OCI-LY1 (cell line): ENCODE measurements at regions not wholly inside any gene's neighbourhood (a gene's known extent, or its start where the extent isn't known, plus 50 kb on each side); places are given as distances from the start of the nearest gene placed in this dataset.

Experiments
- H2AFZ ChIP-seq: fragments of 200-600 bp; sonication (generic), shearing (Covaris generic); 2 replicates; pipeline ENCODE4 v1.6.0; 2014; ENCODE audit warnings: antibody characterized with exemption, mild to moderate bottlenecking, low read length
- H3F3A ChIP-seq: fragments of 200-600 bp; sonication (generic), shearing (Covaris generic); 2 replicates; pipeline ENCODE4 v1.6.0; 2014; ENCODE audit warnings: mild to moderate bottlenecking, antibody characterized with exemption, low read length, moderate library complexity; ENCODE audit not compliant: insufficient read depth
- H3K27ac ChIP-seq: fragments of 200-600 bp; sonication (generic); 2 replicates; pipeline ENCODE4 v1.5.1; 2014; ENCODE audit warnings: low read length, mixed run types, mild to moderate bottlenecking, low read depth; ENCODE audit not compliant: poor library complexity, severe bottlenecking
- H3K27me3 ChIP-seq: fragments of 200-600 bp; sonication (generic); 2 replicates; pipeline ENCODE4 v1.6.0; 2014; ENCODE audit warnings: antibody characterized with exemption, mild to moderate bottlenecking, low read length, moderate library complexity; ENCODE audit not compliant: insufficient read depth
- H3K36me3 ChIP-seq: fragments of 200-600 bp; sonication (generic); 2 replicates; pipeline ENCODE4 v1.6.1; 2014; ENCODE audit warnings: mild to moderate bottlenecking, antibody characterized with exemption, low read length, moderate library complexity, mixed read lengths; ENCODE audit not compliant: insufficient read depth
- H3K4me1 ChIP-seq: fragments of 200-600 bp; sonication (generic); 2 replicates; pipeline ENCODE4 v1.5.1; 2014; ENCODE audit warnings: mild to moderate bottlenecking, low read length, moderate library complexity; ENCODE audit not compliant: insufficient read depth, severe bottlenecking
- H3K4me2 ChIP-seq: fragments of 200-600 bp; sonication (generic), shearing (Covaris generic); 2 replicates; pipeline ENCODE4 v1.6.1; 2014; ENCODE audit warnings: low read length
- H3K4me3 ChIP-seq: fragments of 200-600 bp; sonication (generic); 2 replicates; pipeline ENCODE4 v1.5.1; 2014; ENCODE audit warnings: low read length, low read depth, mild to moderate bottlenecking, mixed read lengths; ENCODE audit not compliant: poor library complexity, severe bottlenecking
- H3K79me2 ChIP-seq: fragments of 200-600 bp; shearing (Covaris generic); 2 replicates; pipeline ENCODE4 v1.6.1; 2016; ENCODE audit warnings: mixed run types, low read length, mixed read lengths; ENCODE audit not compliant: insufficient read depth
- H3K9ac ChIP-seq: fragments of 200-600 bp; sonication (generic), shearing (Covaris generic); 2 replicates; pipeline ENCODE4 v1.6.1; 2014; ENCODE audit warnings: mild to moderate bottlenecking, low read length, mixed read lengths
- H3K9me2 ChIP-seq: fragments of 200-600 bp; sonication (generic), shearing (Covaris generic); 2 replicates; pipeline ENCODE4 v1.6.1; 2014; ENCODE audit warnings: low read depth, mild to moderate bottlenecking, low read length, mixed read lengths
- H3K9me3 ChIP-seq: fragments of 200-600 bp; shearing (Covaris generic); 2 replicates; pipeline ENCODE4 v1.6.1; 2014; ENCODE audit warnings: low read length, mixed read lengths
- H4K20me1 ChIP-seq: fragments of 200-600 bp; sonication (generic), shearing (Covaris generic); 2 replicates; pipeline ENCODE4 v1.6.0; 2016; ENCODE audit warnings: mild to moderate bottlenecking, low read length; ENCODE audit not compliant: insufficient read depth
- EZH2 ChIP-seq: fragments of 200-600 bp; sonication (generic), shearing (Covaris generic); IDR thresholded peaks from 2 replicates; pipeline ENCODE4 v1.8.0; 2017; ENCODE audit warnings: borderline replicate concordance, mixed run types, mild to moderate bottlenecking, antibody characterized with exemption, low read length, moderate library complexity, mixed read lengths
- TF ChIP-seq, protein P1 (sequence below): fragments of 200-600 bp; sonication (generic), shearing (Covaris generic); IDR thresholded peaks from 2 replicates; pipeline ENCODE4 v1.5.1; 2017; ENCODE audit warnings: mild to moderate bottlenecking, antibody characterized with exemption, low read length, moderate library complexity, mixed read lengths

DNA sequence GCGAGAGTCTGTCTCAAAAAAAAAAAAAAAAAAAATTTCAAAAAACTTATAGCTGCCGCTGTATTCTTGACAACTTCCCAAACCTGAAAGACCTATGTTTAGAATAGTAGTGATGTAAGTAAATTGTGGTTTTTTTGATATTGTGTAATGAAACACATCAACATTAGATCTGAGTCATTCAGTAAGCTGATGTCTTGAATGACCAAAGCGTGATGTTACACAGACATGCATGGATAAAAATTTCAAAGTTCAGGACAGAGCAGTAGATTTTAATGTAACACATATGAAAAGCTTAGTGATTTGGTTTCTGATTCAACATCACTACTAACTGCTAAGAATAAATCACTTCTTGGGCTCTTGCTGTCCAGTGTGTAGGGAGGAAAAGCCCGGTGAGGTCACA lies 69.3 kb upstream of the MEX3C start:
- no peak for TF ChIP-seq EZH2
- TF ChIP-seq, protein P1, sequence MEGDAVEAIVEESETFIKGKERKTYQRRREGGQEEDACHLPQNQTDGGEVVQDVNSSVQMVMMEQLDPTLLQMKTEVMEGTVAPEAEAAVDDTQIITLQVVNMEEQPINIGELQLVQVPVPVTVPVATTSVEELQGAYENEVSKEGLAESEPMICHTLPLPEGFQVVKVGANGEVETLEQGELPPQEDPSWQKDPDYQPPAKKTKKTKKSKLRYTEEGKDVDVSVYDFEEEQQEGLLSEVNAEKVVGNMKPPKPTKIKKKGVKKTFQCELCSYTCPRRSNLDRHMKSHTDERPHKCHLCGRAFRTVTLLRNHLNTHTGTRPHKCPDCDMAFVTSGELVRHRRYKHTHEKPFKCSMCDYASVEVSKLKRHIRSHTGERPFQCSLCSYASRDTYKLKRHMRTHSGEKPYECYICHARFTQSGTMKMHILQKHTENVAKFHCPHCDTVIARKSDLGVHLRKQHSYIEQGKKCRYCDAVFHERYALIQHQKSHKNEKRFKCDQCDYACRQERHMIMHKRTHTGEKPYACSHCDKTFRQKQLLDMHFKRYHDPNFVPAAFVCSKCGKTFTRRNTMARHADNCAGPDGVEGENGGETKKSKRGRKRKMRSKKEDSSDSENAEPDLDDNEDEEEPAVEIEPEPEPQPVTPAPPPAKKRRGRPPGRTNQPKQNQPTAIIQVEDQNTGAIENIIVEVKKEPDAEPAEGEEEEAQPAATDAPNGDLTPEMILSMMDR = no peak
- Histone ChIP-seq H3F3A (no peaks in the 10 kb centered on the region), H3K9ac (no peak overlapping the region), H3K36me3 (no peaks in the 10 kb centered on the region; the same call in 1 of the 2 replicates), H3K79me2 (no peaks in the 10 kb centered on the region), H2AFZ (no peak overlapping the region), H3K9me3 (no peaks in the 10 kb centered on the region), H4K20me1 (no peaks in the 10 kb centered on the region), H3K27ac (no peak overlapping the region), H3K27me3 (peaks cover 4% of the 10 kb centered on the region; the same call in 1 of the 2 replicates), H3K4me1 (no peaks in the 10 kb centered on the region), H3K4me2 (no peak overlapping the region), H3K9me2 (no peaks in the 10 kb centered on the region), H3K4me3 (no peak overlapping the region)

DNA sequence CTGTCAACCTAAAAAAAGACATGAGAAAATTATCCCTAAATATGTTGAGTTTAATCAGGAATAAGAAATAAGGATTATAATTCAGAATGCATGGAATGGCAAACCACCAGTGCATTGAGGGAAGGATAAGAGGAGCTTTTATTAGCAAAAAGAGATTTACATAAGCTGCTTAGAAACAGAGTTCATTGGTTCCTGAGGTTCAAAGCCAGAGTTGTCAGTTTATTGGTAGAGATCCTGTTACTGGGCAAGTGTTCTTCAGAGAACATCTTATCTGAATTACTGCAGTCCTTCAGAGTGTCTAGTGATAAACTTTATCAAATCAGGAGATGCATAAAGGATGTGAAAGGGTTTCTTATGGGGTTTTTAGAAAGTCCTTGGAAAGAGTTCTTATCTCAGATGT lies 76.0 kb upstream of the MEX3C start:
- no peak overlapping the region for H3K4me3 ChIP-seq
- no peaks in the 10 kb centered on the region for H3K27me3 ChIP-seq
- no peaks in the 10 kb centered on the region for H4K20me1 ChIP-seq
- no peaks in the 10 kb centered on the region for H3F3A ChIP-seq
- TF ChIP-seq, protein P1 = no peak
- no peak for TF ChIP-seq EZH2
- no peaks in the 10 kb centered on the region for H3K9me2 ChIP-seq
- H3K36me3 ChIP-seq = no peaks in the 10 kb centered on the region; the same call in 1 of the 2 replicates
- H3K79me2 ChIP-seq = no peaks in the 10 kb centered on the region
- no peak overlapping the region for H3K27ac ChIP-seq
- H3K9ac ChIP-seq = no peak overlapping the region
- no peak overlapping the region for H2AFZ ChIP-seq
- no peak overlapping the region for H3K4me2 ChIP-seq
- H3K9me3 ChIP-seq = no peaks in the 10 kb centered on the region
- peaks cover 10% of the 10 kb centered on the region for H3K4me1 ChIP-seq

DNA sequence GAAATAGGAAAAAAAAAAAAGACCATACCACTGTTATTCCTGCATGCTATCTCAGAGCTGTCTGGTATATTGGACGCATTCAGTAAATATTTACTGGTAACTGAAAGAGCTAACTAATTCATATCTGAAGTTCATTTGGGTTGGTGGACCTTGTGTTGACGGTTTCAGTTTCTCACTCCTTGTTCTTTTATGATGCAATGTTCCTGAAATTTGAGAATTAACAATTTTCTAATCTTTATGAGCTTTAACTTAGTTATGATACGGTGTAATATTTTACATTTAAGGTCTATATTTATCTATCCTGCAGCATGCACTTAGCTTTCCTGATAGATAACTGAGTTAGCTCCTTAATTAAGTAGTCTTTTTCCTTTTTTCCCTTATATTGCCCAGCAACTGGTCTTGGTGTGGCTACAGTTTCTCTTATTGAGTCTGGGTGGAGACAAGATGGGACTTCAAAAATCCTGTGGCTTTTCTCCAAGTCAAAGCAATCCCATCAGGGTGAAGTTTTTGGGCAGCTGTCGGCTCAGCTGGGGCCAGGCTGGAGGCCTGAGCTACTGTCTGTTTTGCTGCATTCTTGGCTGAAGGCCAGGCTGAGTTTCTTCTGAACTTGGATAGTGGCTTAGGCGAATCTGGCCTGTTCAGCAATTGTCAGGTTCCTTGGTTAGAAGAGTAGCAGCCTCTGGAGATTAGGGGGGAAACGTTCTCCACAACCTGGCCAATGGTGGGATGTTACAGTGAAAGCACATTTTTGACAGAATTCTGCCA lies 78.4 kb upstream of the MEX3C start:
- no peaks in the 10 kb centered on the region for H4K20me1 ChIP-seq
- no peak overlapping the region for H3K4me3 ChIP-seq
- no peaks in the 10 kb centered on the region for H3K9me2 ChIP-seq
- H3K27me3 ChIP-seq = no peaks in the 10 kb centered on the region
- no peak overlapping the region for H2AFZ ChIP-seq
- no peaks in the 10 kb centered on the region for H3K79me2 ChIP-seq
- TF ChIP-seq, protein P1 = no peak
- no peak for TF ChIP-seq EZH2
- H3F3A ChIP-seq = no peaks in the 10 kb centered on the region
- H3K4me1 ChIP-seq = peaks cover 10% of the 10 kb centered on the region
- no peaks in the 10 kb centered on the region for H3K9me3 ChIP-seq
- no peaks in the 10 kb centered on the region; the same call in 1 of the 2 replicates for H3K36me3 ChIP-seq
- H3K27ac ChIP-seq = no peak overlapping the region
- no peak overlapping the region for H3K9ac ChIP-seq
- H3K4me2 ChIP-seq = no peak overlapping the region
